HG03139 (cell line): ENCODE measurements at regions not wholly inside any gene's neighbourhood (a gene's known extent, or its start where the extent isn't known, plus 50 kb on each side); places are given as distances from the start of the nearest gene placed in this dataset.

Source experiments
- ATAC-seq: cut with Tn5 transposase; IDR thresholded peaks from one replicate; pipeline ENCODE4 v1.9.1; 2021; ENCODE audit not compliant: unreplicated experiment

DNA sequence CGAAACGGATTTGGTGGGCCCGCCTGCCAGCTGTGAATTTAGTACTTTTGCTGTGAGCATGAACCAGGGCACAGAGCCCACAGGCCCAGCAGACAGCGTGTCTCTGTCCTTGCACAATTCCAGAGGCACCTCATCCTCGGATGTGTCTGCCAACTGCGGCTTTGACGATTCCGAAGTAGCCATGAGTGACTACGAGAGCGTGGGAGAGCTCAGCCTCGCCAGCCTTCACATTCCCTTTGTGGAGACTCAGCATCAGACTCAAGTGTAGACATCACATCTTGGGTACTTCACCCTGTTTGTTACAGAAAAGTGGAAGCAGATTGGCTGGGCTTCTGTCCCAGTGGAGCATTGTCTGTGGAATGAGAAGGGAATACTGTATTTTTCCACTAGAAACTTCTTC lies 78.6 kb upstream of the MTNR1B start:
- ATAC-seq, result no peak

DNA sequence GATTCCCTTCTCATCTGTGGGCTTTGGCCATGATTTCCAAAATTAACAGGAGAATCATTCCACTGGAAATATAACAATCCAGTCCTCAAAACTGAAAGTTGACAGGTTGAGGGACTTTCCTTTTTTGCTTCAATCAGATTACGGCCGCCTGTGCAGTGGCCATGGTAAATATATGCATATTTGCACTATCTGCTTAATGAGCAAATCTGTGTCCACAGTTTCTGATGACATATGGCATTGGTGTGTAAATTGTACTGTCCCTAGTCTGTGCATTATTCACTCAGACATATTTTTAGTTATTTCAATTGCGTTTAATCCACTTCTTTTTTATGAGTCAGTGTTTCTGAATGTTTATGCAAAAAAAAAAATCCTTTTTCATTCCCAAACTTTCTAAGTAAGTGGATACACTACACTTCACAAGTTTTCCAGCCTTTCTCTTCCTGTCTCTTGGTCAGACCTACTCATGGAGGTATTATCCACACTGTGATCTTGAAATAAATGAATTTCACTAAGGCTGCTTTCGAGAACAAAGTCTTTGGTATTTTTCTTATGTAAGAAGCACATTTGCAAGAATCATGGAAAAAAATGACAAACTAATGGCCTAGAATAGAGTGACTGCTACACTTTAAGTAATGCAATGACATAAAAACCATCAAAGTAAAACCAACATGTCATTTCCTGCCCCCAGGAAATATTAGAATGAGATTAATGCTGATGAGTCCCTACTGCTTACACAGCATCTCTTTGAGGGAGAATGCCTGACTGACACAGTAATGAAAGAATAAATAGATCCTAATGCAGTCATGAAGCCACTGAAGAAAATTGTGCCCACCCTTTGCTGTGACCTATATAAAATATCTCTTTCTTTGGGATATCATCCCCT lies 76.4 kb upstream of the MTNR1B start:
- no peak for ATAC-seq

DNA sequence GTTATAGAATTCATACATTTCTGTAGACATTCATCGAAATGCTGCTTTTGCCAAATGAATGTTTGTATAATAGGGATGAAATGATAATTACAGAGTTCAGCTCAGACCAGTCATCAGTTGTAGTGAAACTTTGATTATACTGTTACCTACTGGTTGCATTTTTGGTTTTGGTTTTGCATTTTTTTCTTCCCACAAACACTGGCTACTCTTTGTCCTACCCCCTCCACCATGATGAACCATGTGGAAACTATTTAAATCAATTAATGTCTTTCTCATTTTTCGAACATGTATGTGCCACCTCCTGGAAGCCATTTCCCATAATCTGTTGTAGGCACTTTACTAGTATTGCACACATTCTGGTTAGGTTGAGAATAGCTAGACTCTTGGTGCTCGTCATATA lies 75.3 kb upstream of the MTNR1B start:
- no peak for ATAC-seq

DNA sequence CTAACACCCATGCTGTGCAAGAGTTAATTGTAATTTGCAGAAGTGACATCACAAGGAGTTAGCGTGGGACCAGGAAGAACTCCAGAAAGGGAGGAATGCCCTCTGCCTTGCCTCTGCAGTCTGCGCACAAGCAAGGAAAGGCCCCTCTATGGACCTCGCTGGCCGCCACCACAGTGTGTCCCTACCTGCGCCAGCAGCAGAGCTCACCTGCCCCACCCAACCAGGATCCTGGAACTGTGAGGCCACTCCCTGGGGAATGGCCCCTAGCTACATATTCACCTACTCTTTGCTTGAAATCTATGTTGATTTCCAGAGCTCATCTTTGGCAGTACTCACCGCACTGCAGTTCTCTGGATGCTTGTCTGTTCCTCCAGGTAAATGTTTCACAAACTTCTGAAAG lies 72.0 kb upstream of the MTNR1B start:
- no peak for ATAC-seq

DNA sequence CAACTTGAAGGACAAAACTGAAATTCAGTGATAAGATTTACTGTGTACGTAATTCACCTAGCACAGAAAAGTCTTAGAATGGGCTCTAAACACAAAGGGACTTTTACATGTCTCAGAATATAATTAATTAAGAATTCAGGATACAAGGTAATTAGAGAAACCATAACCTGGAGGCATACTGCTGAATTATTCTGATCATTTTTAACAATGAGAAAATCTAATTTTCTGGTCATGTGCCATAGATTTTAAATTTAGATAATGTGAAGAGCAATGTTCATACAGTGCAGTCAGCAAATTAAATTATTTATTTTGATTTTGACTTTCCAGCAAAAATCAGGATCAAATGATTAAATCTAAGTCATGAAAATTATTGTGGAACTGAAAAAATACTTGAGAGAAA lies 67.0 kb upstream of the MTNR1B start:
- ATAC-seq, result no peak

DNA sequence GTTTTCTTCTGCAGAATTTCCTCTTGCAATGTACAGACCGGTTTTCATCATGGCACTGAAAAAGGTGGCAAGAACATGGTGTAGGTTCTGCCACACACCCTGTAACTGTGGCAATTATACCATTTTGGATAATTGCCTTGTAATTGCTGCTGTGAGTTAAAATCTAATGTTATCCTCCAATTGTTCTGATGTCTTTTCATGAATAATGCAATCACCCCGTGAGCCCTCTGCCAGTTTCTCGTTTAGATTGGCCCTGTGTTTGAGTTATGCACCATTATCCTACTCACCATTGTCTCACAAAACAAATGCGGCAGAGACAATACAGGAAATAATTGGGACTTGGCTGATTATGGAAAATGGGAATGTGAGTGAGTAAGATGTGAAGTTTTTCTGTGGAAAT lies 61.8 kb upstream of the MTNR1B start:
- no peak for ATAC-seq

DNA sequence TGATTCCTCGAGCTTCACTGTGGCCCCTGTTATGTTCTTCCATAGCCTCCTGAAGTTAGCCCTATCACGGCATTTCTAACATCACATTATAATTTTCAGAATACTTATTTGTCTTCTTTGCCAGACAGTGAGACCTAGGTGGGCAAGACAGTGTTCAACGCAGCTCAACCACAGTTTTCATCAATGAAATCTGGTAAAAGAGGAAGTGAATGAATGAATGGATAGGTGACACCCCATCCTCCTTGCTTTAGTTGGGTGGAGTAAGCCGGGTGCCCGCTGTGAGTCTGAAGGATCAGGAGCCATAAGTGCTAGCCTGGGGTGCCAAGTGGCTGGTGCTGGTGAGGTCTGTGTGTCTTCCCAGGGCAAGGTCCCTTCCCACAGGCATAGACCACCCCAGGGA lies 60.2 kb upstream of the MTNR1B start:
- no peak for ATAC-seq

DNA sequence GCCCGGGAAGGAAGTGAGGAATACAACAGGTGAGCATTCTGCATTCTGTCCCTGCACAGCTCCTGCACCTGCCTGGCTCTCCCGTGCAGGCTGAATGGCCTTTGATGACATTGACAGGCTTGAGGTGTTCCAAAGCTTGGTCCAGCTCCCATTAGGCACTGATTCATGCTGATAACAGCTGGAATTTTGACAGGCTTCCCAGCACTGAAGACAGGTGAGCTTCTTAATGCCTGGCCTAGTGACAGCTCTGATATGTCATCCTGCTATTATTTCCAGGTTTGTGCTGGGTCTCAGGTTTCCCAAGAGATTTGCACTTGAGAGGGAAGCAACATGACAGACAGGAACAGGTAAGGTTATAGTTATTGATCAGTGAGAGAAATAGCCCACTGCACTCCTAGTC lies 58.0 kb upstream of the MTNR1B start:
- no peak for ATAC-seq

DNA sequence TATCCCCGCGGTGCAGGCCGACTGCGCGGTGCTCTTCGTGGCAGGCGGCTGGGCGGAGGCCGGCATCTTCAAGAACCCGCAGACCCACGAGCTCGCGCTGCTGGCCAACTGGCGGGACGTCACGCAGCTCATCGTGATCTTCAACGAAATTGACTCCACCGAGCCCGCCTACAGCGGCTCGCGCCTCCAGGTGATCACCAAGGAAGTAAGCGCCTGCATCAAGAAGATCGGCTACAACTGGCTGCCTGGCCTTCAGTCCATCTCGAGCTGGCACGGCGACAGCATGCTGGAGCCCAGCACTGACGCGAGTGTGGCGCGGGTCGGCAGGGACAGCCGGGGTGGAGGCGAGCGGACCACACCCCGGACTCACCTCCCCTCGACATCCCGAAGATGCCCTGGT lies 53.9 kb upstream of the MTNR1B start:
- no peak for ATAC-seq

DNA sequence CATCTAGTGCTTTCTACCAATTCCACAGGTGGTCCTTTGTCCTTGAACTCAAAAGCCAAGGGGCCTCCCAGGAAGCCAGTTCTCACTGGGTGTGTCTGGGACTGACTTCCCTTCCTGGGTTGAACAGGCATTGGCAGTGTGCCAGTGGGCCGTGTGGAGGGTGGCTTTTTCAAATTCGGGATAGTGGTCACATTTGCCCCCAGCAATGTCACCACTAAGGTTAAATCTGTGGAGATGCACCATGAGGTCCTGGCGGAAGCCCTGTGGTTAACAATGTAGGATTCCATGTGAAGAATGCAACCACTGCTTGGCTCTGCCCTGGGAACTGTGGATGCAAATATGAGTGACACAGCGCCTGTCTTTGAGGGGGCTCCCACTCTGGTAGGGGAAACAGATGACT lies 53.2 kb upstream of the MTNR1B start:
- no peak for ATAC-seq

DNA sequence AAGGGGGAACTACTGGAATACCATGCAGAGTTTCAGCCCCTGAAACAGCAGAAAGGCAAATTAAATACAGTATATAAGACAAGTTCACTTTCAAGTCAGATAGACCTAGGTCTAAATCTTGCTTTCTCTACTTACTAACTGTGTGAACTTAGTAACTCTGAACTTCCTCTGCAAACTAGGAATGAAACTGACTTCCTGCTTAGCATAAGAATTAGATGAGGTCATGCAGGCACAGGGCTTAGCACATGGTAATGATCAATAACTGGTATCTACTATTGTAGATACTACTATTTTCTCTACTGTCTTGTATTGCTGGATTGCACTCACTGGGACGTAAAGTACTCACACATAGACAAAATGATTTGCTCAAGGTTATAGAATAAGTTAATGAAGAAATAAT lies 51.5 kb upstream of the MTNR1B start:
- no peak for ATAC-seq

DNA sequence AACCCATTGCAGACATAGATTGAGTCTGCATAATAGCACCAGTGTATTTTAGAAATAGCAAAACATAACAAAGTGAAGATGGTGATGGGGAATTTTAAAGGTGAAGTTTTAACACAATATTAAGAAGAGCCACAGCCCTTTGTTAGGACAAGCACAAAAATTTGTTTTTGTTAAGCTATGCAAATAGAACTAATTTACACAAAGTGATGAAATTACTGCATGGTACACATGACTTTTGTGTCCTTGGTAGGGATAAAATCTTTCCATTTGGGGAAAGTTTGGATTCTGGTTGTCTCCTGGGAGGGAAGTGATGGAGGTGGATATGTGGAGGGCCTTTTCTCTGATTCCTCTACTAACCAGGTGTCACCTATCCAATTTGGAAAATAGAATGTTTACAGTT lies 50.4 kb upstream of the MTNR1B start:
- ATAC-seq, result no peak
